GM12874 (cell line): ENCODE measurements at regions not wholly inside any gene's neighbourhood (a gene's known extent, or its start where the extent isn't known, plus 50 kb on each side); places are given as distances from the start of the nearest gene placed in this dataset.

Experiments used
- CTCF ChIP-seq: IDR thresholded peaks from 2 replicates; pipeline ENCODE4 v1.5.1; 2011; ENCODE audit warnings: low read depth, mild to moderate bottlenecking, control low read depth, low read length, moderate library complexity; ENCODE audit not compliant: insufficient read depth

GRCh38 chr15:73001840-73002239, 50.4 kb upstream of the NEO1 start:
- no peak for TF ChIP-seq CTCF

- TF ChIP-seq CTCF = no peak
Measured at GRCh38 chr15:73000293-73000692, 52.0 kb upstream of the NEO1 start.

- TF ChIP-seq CTCF = no peak
Measured at GRCh38 chr15:72999586-72999985, 52.7 kb upstream of the NEO1 start.

DNA sequence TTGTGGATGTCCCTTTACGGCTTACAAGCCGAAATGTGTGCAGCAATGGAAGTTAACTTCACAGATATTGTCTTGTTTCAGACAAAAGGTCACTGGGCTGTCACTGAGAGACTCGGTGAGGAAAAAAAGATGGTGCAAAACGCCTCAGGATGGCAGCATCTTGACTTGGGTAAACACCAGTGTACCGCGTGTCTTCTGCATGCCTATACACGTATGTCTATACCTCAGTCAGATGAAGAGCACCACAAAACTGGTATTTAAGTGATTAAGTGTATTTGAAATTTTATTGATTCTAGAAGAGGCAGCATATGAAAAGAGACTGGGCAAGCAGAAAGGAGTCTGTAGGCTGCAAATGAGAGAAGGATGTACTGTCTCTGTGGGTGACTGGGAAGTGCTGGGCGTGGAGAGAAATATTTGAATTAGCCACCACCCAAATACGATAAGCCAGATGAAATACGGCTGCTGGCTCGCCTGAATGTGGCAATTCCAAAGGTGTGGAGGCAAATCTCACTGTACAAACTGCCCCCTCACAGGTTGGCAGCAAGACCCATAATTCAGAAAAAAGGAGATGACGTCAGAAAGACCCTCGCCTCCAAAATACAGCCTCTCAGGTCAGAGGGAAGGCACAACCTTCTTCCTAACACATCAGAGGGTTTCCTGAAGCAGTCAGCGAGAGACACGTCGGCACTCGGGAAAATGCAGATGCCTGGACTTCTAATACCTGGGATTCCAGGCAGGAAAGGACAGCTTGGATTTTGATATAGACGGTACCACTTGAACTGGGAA, 53.4 kb upstream of the NEO1 start:
- TF ChIP-seq CTCF = no peak

DNA sequence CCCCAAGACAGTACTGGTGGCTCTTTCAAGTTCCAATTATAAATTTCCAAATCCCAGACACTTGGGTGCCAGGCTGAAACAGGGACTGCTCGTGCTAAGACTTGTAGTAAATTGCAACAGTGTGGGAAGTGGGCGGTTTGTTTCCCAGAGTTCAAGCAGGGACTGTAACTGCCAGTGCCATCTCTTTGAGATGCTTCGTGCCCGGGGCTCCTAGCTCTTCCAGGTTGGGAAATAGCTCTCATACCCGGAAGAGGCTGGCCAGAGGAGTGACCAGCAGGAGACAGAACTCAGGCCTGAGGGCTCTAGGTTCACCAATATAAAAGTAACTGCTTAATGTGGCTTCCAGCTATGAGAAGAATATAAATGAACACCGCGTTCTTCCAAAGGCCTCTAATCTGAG, 54.0 kb upstream of the NEO1 start:
- no peak for TF ChIP-seq CTCF

GRCh38 chr15:72995849-72996248, 56.4 kb upstream of the NEO1 start:
- TF ChIP-seq CTCF = no peak

GRCh38 chr15:72994534-72995177, 57.6 kb upstream of the NEO1 start:
- no peak for TF ChIP-seq CTCF
